PC-9 (cell line): ENCODE measurements at regions not wholly inside any gene's neighbourhood (a gene's known extent, or its start where the extent isn't known, plus 50 kb on each side); places are given as distances from the start of the nearest gene placed in this dataset.

Source experiments
- EZH2 ChIP-seq: fragments of 200-600 bp; sonication (generic); IDR thresholded peaks from 2 replicates; pipeline ENCODE4 v1.8.0; 2017; ENCODE audit warnings: antibody characterized with exemption, low read depth
- TF ChIP-seq, protein P1 (sequence below): fragments of 200-600 bp; sonication (generic); conservative IDR thresholded peaks from 2 replicates; pipeline ENCODE4 v1.6.1; 2017; ENCODE audit warnings: mixed run types, antibody characterized with exemption, mild to moderate bottlenecking, moderate library complexity

DNA sequence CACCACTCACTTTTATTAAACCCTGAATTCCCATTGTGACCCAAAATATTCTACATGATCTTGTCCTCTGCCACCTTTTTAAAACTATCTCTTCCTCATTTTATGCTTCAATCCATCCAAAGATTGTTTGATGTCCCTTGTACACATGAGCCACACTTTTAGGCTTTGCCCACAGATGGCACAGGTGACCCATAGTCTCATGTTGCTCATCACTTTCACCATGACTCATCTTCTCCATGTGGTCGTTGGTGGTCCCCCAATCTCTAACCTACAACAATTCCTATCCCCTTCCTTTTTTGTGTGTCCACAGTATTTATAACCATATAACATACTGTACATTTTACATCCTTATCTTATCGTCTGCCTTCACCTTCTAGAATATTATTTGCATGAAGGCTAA, 271.5 kb upstream of the ZWINT start:
- TF ChIP-seq, protein P1, sequence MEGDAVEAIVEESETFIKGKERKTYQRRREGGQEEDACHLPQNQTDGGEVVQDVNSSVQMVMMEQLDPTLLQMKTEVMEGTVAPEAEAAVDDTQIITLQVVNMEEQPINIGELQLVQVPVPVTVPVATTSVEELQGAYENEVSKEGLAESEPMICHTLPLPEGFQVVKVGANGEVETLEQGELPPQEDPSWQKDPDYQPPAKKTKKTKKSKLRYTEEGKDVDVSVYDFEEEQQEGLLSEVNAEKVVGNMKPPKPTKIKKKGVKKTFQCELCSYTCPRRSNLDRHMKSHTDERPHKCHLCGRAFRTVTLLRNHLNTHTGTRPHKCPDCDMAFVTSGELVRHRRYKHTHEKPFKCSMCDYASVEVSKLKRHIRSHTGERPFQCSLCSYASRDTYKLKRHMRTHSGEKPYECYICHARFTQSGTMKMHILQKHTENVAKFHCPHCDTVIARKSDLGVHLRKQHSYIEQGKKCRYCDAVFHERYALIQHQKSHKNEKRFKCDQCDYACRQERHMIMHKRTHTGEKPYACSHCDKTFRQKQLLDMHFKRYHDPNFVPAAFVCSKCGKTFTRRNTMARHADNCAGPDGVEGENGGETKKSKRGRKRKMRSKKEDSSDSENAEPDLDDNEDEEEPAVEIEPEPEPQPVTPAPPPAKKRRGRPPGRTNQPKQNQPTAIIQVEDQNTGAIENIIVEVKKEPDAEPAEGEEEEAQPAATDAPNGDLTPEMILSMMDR = no peak
- no peak for TF ChIP-seq EZH2
